Esophagus squamous epithelium (tissue), 4 donors: ENCODE measurements at regions not wholly inside any gene's neighbourhood (a gene's known extent, or its start where the extent isn't known, plus 50 kb on each side); places are given as distances from the start of the nearest gene placed in this dataset.

ENCODE experiments used
- CTCF ChIP-seq, 6 experiments: fragments of 450-650 bp in 4 of 6; fragments of 200-600 bp in 2 of 6; sonication (generic) in 2 of 6; IDR thresholded peaks; one replicate each; pipeline ENCODE4 v1.5.1; 2016 to 2019; ENCODE audit warnings: antibody characterized with exemption in 6 of 6, mild to moderate bottlenecking in 4 of 6, moderate library complexity in 4 of 6
- POLR2A ChIP-seq, 4 donors: fragments of 450-650 bp; IDR thresholded peaks; one replicate each; pipeline ENCODE4 v1.6.1; 2017; ENCODE audit warnings: antibody characterized with exemption in 4 of 4, mild to moderate bottlenecking in 4 of 4, moderate library complexity in 3 of 4

- TF ChIP-seq CTCF (IDR thresholded peaks at IDR 0.05) (no peak), POLR2A (IDR thresholded peaks at IDR 0.05) (no peak)
Measured at GRCh38 chr3:124117486-124117885, 125.6 kb upstream of the ROPN1 start.
